HG03159 (cell line): ENCODE measurements at regions not wholly inside any gene's neighbourhood (a gene's known extent, or its start where the extent isn't known, plus 50 kb on each side); places are given as distances from the start of the nearest gene placed in this dataset.
A peak's percentile ranks its signal among the peaks of the same experiment; 100 is the strongest.
"Not testable (repeated sequence)": the region's sequence is repeated elsewhere in the genome, so short reads cannot be mapped to it uniquely, and the experiment has no call there.

Experiments used
- ATAC-seq: cut with Tn5 transposase; IDR thresholded peaks from one replicate; pipeline ENCODE4 v1.9.1; 2021; ENCODE audit warnings: mild to moderate bottlenecking, moderate library complexity; ENCODE audit not compliant: unreplicated experiment

GRCh38 chr2:207321514-207321913 lies 155.8 kb upstream of the KLF7 start:
- no peak for ATAC-seq

GRCh38 chr2:207324001-207324400 lies 158.3 kb upstream of the KLF7 start:
- no peak for ATAC-seq

- no peak for ATAC-seq
Measured at GRCh38 chr2:207327513-207327912, 161.8 kb upstream of the KLF7 start.

- ATAC-seq: peak; percentile 47
Measured at GRCh38 chr2:207328944-207329386, 163.2 kb upstream of the KLF7 start.

GRCh38 chr2:207330912-207331311 lies 165.2 kb upstream of the KLF7 start:
- peak; percentile 60 for ATAC-seq

- ATAC-seq: no peak
Measured at GRCh38 chr2:207331674-207332073, 165.9 kb upstream of the KLF7 start.

- ATAC-seq: peak; percentile 34
Measured at GRCh38 chr2:207332480-207333212, 166.9 kb upstream of the KLF7 start.

GRCh38 chr2:207333599-207334300 lies 168.0 kb upstream of the KLF7 start:
- no peak for ATAC-seq

GRCh38 chr2:207334301-207334623 lies 168.5 kb upstream of the KLF7 start:
- no peak for ATAC-seq

GRCh38 chr2:207334624-207335371 lies 169.1 kb upstream of the KLF7 start:
- ATAC-seq: no peak

- peak; percentile 52 for ATAC-seq
Measured at GRCh38 chr2:207337234-207338219, 171.8 kb upstream of the KLF7 start.

GRCh38 chr2:207338220-207338607 lies 172.5 kb upstream of the KLF7 start:
- no peak for ATAC-seq

GRCh38 chr2:207338610-207339009 lies 172.9 kb upstream of the KLF7 start:
- ATAC-seq: no peak

GRCh38 chr2:207341112-207341750 lies 175.5 kb upstream of the KLF7 start:
- ATAC-seq: no peak

- ATAC-seq: no peak
Measured at GRCh38 chr2:207341804-207342203, 176.1 kb upstream of the KLF7 start.

- ATAC-seq: not testable (repeated sequence)
Measured at GRCh38 chr2:207344596-207345394, 179.0 kb upstream of the KLF7 start.

- no peak for ATAC-seq
Measured at GRCh38 chr2:207351171-207351570, 178.6 kb upstream of the CREB1 start.

- peak; percentile 76 for ATAC-seq
Measured at GRCh38 chr2:207352978-207353671, 176.6 kb upstream of the CREB1 start.

- ATAC-seq: no peak
Measured at GRCh38 chr2:207353836-207354235, 175.9 kb upstream of the CREB1 start.
